A549 (cell line): ENCODE measurements at regions not wholly inside any gene's neighbourhood (a gene's known extent, or its start where the extent isn't known, plus 50 kb on each side); places are given as distances from the start of the nearest gene placed in this dataset.

Experiments used
- ATAC-seq, 2 experiments: fragments of 200-7000 bp in 1 of 2; fragments of >200 bp in 1 of 2; cut with Nextera tagmentation in 1 of 2; cut with Tn5 transposase in 1 of 2; 3 replicates each; pipeline versions ENCODE4 v1.8.0 to v1.9.1; 2018 to 2020; ENCODE audit warnings: mild to moderate bottlenecking in 1 of 2, moderate library complexity in 1 of 2
- CTCF ChIA-PET: fragments of 300-600 bp; sonication (Branson Sonifier 250); formaldehyde crosslinking; extraction: SDS; loops from one replicate; lab custom pipeline; 2021; ENCODE audit warnings: antibody characterized with exemption, inconsistent platforms; lab: Yijun Ruan, JAX
- POLR2A ChIA-PET: fragments of 350-600 bp; formaldehyde crosslinking; extraction: SDS; loops from one replicate; lab custom pipeline; 2021; ENCODE audit warnings: antibody characterized with exemption, inconsistent platforms; lab: Yijun Ruan, JAX
- DNase-seq, 2 experiments: peaks; one replicate each; pipeline versions ENCODE4 v3.0.0 to v3.0.0-alpha.2; 2011 to 2016; ENCODE audit warnings: low read depth in 1 of 2, low spot score in 1 of 2
- FAIRE-seq: peaks from 2 replicates; lab custom pipeline; 2011; peaks lifted over from hg19 to GRCh38; lab: Jason Lieb, UNC
- H3K27ac ChIP-seq, 2 experiments: fragments of >200 bp; sonication (Bioruptor Twin); formaldehyde crosslinking; 3 replicates each; pipeline ENCODE4 v1.5.1; 2016 to 2017
- H3K4me1 ChIP-seq: fragments of >200 bp; sonication (Bioruptor Twin); formaldehyde crosslinking; 3 replicates; pipeline ENCODE4 v1.6.1; 2016
- H3K4me2 ChIP-seq: fragments of >200 bp; sonication (Bioruptor Twin); formaldehyde crosslinking; 3 replicates; pipeline ENCODE4 v1.6.1; 2016
- H3K4me3 ChIP-seq: fragments of >200 bp; sonication (Bioruptor Twin); formaldehyde crosslinking; 3 replicates; pipeline ENCODE4 v1.5.1; 2016
- H3K9me3 ChIP-seq: fragments of >200 bp; sonication (Bioruptor Twin); formaldehyde crosslinking; 3 replicates; pipeline ENCODE4 v1.6.1; 2016
- CBX8 ChIP-seq: fragments of 200-600 bp; sonication (generic); IDR thresholded peaks from 2 replicates; pipeline ENCODE4 v1.6.1; 2016
- CHD4 ChIP-seq: fragments of 200-600 bp; sonication (generic); IDR thresholded peaks from 2 replicates; pipeline ENCODE4 v1.6.1; 2016; ENCODE audit warnings: antibody characterized with exemption, mild to moderate bottlenecking, borderline replicate concordance
- EHF ChIP-seq: fragments of 250-450 bp; sonication (Bioruptor Pico); IDR thresholded peaks from 2 replicates; pipeline ENCODE4 v1.5.0; 2020; ENCODE audit warnings: mild to moderate bottlenecking
- HEYL ChIP-seq: fragments of 250-450 bp; sonication (Bioruptor Pico); IDR thresholded peaks from 2 replicates; pipeline ENCODE4 v1.8.0; 2021; ENCODE audit warnings: mild to moderate bottlenecking, moderate library complexity
- JUNB ChIP-seq: fragments of >200 bp; sonication (Bioruptor Twin); formaldehyde crosslinking; IDR thresholded peaks from 2 replicates; pipeline ENCODE4 v1.6.1; 2016
- MAZ ChIP-seq: fragments of 150-350 bp; IDR thresholded peaks from 2 replicates; pipeline ENCODE4 v1.6.1; 2014; ENCODE audit warnings: antibody characterized with exemption, low read depth, low read length, borderline replicate concordance
- NR3C1 ChIP-seq: fragments of >200 bp; sonication (Bioruptor Twin); formaldehyde crosslinking; IDR thresholded peaks from 3 replicates; pipeline ENCODE4 v1.6.1; 2017
- PHF8 ChIP-seq: fragments of 200-600 bp; sonication (generic); IDR thresholded peaks from 2 replicates; pipeline ENCODE4 v1.6.1; 2016; ENCODE audit warnings: low read depth, mild to moderate bottlenecking, antibody characterized with exemption, moderate library complexity, borderline replicate concordance
- POLR2A ChIP-seq: IDR thresholded peaks from 2 replicates; pipeline ENCODE4 v1.6.1; 2012; ENCODE audit warnings: mild to moderate bottlenecking, low read length
- POLR2AphosphoS2 ChIP-seq: conservative IDR thresholded peaks from 2 replicates; pipeline ENCODE4 v1.6.1; 2012; ENCODE audit warnings: low read length, improper control_type of control experiment, inconsistent platforms
- RAD21 ChIP-seq, 2 experiments: fragments of >200 bp in 1 of 2; sonication (Bioruptor Twin) in 1 of 2; formaldehyde crosslinking in 1 of 2; IDR thresholded peaks in 1 of 2; conservative IDR thresholded peaks in 1 of 2; 2 replicates in 1 of 2; 3 replicates in 1 of 2; pipeline ENCODE4 v1.6.1; 2012 to 2018; ENCODE audit warnings: inconsistent platforms in 1 of 2
- RNF2 ChIP-seq: fragments of 200-600 bp; sonication (generic); IDR thresholded peaks from 2 replicates; pipeline ENCODE4 v1.6.1; 2016; ENCODE audit warnings: low read depth, mild to moderate bottlenecking, antibody characterized with exemption, moderate library complexity, borderline replicate concordance
- SMC3 ChIP-seq: fragments of >200 bp; sonication (Bioruptor Twin); formaldehyde crosslinking; IDR thresholded peaks from 3 replicates; pipeline ENCODE4 v1.6.1; 2018; ENCODE audit warnings: inconsistent platforms
- TP53 ChIP-seq: fragments of 250-450 bp; sonication (Bioruptor Pico); IDR thresholded peaks from 2 replicates; pipeline ENCODE4 v1.5.0; 2021; ENCODE audit warnings: mild to moderate bottlenecking, moderate library complexity
- ZNF302 ChIP-seq: fragments of 250-450 bp; sonication (Bioruptor Pico); IDR thresholded peaks from 2 replicates; pipeline ENCODE4 v1.9.0; 2021; ENCODE audit warnings: inconsistent platforms, mild to moderate bottlenecking, moderate library complexity
- WGBS: methylation state at CpG from one replicate; pipeline ENCODE4 v1.1.6; 2017; ENCODE audit errors: missing lambda C conversion rate; 5-methylcytosine and 5-hydroxymethylcytosine counted together
- TF ChIP-seq, protein P1 (sequence below): IDR thresholded peaks from 2 replicates; pipeline ENCODE4 v1.6.1; 2012
- TF ChIP-seq, protein P2 (sequence below): fragments of 150-350 bp; IDR thresholded peaks from 2 replicates; pipeline ENCODE4 v1.6.1; 2014; ENCODE audit warnings: low read depth, mild to moderate bottlenecking, low read length
- TF ChIP-seq, protein P3 (sequence below): fragments of 250-450 bp; sonication (Bioruptor Pico); IDR thresholded peaks from 2 replicates; pipeline ENCODE4 v1.5.0; 2020; ENCODE audit warnings: low read depth, mild to moderate bottlenecking, moderate library complexity
- TF ChIP-seq, protein P4 (sequence below): IDR thresholded peaks from 2 replicates; pipeline ENCODE4 v1.6.1; 2012; ENCODE audit warnings: low read depth, borderline replicate concordance
- TF ChIP-seq, protein P5 (sequence below): fragments of 200-600 bp; sonication (generic); IDR thresholded peaks from 2 replicates; pipeline ENCODE4 v1.6.1; 2016; ENCODE audit warnings: antibody characterized with exemption, mild to moderate bottlenecking, moderate library complexity

DNA sequence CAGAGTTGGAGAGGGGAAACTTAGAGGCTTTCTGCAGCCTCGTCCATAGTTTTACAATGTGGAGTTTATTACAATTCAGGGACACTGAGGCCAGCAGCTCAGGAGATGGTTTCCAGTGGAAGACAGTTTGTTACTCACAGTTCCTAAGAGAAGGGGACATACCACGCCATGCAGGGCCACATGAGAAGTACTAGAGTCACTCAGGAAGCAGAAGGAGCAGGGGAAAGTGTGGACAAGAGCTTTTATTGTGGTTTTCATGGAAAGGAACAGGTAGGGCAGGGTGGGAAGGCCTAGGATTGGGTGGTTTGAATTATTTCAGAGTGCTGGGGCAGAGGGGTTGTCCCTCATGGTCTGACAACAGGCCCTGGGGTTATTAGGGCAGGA lies 292.1 kb upstream of the IGFBP3 start:
- ChIA-PET POLR2A (no interaction called here), CTCF (interaction anchor here (1.1 to 1.6 kb wide), 3 partner anchors 53 to 292 kb away, joined by 3 to 5 read pairs (median 4); partner anchors contain the start of gene IGFBP3)
- Histone ChIP-seq H3K27ac (no peak overlapping the region), H3K9me3 (no peaks in the 10 kb centered on the region), H3K4me2 (no peak overlapping the region), H3K4me1 (no peaks in the 10 kb centered on the region), H3K4me3 (no peak overlapping the region)
- 64% methylated on average over 2 of the region's 2 CpGs for WGBS
- no peak for ATAC-seq
- no peak for DNase-seq
- no peak for FAIRE-seq
- TF ChIP-seq CHD4 (no peak), RAD21 (conservative IDR thresholded peaks at IDR 0.05 in 1 of 2, IDR thresholded peaks at IDR 0.05 in 1 of 2) (no peak), SMC3 (no peak), TP53 (CRISPR knock-in tag) (no peak), PHF8 (no peak), NR3C1 (no peak), RNF2 (no peak), POLR2A (no peak), JUNB (no peak), CBX8 (no peak), HEYL (CRISPR knock-in tag) (no peak), ZNF302 (no peak), MAZ (no peak), EHF (CRISPR knock-in tag) (no peak)
- TF ChIP-seq, protein P1, sequence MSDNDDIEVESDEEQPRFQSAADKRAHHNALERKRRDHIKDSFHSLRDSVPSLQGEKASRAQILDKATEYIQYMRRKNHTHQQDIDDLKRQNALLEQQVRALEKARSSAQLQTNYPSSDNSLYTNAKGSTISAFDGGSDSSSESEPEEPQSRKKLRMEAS: no peak
- TF ChIP-seq, protein P2, sequence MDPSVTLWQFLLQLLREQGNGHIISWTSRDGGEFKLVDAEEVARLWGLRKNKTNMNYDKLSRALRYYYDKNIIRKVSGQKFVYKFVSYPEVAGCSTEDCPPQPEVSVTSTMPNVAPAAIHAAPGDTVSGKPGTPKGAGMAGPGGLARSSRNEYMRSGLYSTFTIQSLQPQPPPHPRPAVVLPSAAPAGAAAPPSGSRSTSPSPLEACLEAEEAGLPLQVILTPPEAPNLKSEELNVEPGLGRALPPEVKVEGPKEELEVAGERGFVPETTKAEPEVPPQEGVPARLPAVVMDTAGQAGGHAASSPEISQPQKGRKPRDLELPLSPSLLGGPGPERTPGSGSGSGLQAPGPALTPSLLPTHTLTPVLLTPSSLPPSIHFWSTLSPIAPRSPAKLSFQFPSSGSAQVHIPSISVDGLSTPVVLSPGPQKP: no peak
- TF ChIP-seq, protein P3, sequence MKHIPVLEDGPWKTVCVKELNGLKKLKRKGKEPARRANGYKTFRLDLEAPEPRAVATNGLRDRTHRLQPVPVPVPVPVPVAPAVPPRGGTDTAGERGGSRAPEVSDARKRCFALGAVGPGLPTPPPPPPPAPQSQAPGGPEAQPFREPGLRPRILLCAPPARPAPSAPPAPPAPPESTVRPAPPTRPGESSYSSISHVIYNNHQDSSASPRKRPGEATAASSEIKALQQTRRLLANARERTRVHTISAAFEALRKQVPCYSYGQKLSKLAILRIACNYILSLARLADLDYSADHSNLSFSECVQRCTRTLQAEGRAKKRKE (CRISPR knock-in tag): no peak
- TF ChIP-seq, protein P4, sequence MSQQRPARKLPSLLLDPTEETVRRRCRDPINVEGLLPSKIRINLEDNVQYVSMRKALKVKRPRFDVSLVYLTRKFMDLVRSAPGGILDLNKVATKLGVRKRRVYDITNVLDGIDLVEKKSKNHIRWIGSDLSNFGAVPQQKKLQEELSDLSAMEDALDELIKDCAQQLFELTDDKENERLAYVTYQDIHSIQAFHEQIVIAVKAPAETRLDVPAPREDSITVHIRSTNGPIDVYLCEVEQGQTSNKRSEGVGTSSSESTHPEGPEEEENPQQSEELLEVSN: no peak

DNA sequence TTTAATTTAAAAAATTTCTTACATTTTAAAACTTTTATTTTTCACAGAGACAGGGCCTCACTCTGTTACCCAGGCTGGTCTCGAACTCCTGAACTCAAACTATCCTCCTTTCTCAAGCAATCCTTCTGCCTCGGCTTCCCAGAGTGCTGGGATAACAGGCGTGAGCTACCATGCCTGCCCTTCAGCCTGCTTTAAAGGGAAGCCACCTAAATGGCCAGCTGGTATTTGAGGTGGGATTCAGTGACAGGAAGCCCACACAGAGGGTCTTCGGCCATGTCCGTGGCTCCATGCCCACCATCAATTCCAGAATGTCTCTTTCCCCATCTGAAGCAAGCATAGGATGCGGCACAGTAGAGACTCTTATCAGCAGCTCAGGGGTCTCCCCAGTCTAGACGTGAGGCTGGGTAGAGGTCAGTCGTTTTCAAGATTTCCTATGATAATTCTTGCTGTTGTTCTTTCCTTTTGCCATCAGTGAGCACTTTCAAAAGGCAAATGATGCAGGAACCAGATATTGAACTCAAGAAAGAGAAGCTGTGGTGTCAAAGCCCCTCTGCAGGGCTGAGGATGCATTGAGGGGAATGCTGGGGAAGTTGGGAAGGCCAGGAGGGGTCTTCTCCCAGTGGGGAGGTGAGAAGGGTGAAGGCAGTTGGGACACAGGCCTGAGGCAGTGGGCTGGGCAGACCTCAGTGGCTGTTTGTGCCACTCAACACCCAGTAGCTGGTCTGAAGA lies 291.5 kb upstream of the IGFBP3 start:
- no peaks in the 10 kb centered on the region for H3K4me1 ChIP-seq
- no peak for TF ChIP-seq RNF2
- TF ChIP-seq, protein P5, sequence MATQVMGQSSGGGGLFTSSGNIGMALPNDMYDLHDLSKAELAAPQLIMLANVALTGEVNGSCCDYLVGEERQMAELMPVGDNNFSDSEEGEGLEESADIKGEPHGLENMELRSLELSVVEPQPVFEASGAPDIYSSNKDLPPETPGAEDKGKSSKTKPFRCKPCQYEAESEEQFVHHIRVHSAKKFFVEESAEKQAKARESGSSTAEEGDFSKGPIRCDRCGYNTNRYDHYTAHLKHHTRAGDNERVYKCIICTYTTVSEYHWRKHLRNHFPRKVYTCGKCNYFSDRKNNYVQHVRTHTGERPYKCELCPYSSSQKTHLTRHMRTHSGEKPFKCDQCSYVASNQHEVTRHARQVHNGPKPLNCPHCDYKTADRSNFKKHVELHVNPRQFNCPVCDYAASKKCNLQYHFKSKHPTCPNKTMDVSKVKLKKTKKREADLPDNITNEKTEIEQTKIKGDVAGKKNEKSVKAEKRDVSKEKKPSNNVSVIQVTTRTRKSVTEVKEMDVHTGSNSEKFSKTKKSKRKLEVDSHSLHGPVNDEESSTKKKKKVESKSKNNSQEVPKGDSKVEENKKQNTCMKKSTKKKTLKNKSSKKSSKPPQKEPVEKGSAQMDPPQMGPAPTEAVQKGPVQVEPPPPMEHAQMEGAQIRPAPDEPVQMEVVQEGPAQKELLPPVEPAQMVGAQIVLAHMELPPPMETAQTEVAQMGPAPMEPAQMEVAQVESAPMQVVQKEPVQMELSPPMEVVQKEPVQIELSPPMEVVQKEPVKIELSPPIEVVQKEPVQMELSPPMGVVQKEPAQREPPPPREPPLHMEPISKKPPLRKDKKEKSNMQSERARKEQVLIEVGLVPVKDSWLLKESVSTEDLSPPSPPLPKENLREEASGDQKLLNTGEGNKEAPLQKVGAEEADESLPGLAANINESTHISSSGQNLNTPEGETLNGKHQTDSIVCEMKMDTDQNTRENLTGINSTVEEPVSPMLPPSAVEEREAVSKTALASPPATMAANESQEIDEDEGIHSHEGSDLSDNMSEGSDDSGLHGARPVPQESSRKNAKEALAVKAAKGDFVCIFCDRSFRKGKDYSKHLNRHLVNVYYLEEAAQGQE: no peak
- no peak for TF ChIP-seq POLR2AphosphoS2
- no peak overlapping the region for H3K4me2 ChIP-seq
- no peak overlapping the region for H3K27ac ChIP-seq
- WGBS: 62% methylated on average over 8 of the region's 8 CpGs
- FAIRE-seq: no peak
- ChIA-PET CTCF (interaction anchor here (0.6 to 1.6 kb wide), 5 partner anchors 16 to 1624 kb away, joined by 3 to 6 read pairs (median 4); no protein-coding TSS in a partner anchor), POLR2A (no interaction called here)
- H3K4me3 ChIP-seq: no peak overlapping the region
- DNase-seq: no peak
- H3K9me3 ChIP-seq: no peaks in the 10 kb centered on the region
- ATAC-seq: no peak
